ENCODE measurements at regions not wholly inside any gene's neighbourhood (a gene's known extent, or its start where the extent isn't known, plus 50 kb on each side); places are given as distances from the start of the nearest gene placed in this dataset.

- no peak for TF ChIP-seq REST (IDR thresholded peaks at IDR 0.05; ENCODE audit: low read depth)
- no peak for TF ChIP-seq USF1 (IDR thresholded peaks at IDR 0.05)
- TF ChIP-seq CEBPB (IDR thresholded peaks at IDR 0.05), result no peak
- TF ChIP-seq TEAD4 (IDR thresholded peaks at IDR 0.05), result no peak
- no peak for TF ChIP-seq NFIC (IDR thresholded peaks at IDR 0.05)
- no peak for TF ChIP-seq EGR1 (IDR thresholded peaks at IDR 0.05)
Measured at GRCh38 chr11:42958635-42959034, 353.2 kb upstream of the API5 start.

- TF ChIP-seq EP300 (IDR thresholded peaks at IDR 0.05; ENCODE audit: borderline replicate concordance), result no peak
- no peak for TF ChIP-seq NFIC (IDR thresholded peaks at IDR 0.05)
- TF ChIP-seq RAD21 (IDR thresholded peaks at IDR 0.05; ENCODE audit: low read depth), result no peak
- TF ChIP-seq REST (IDR thresholded peaks at IDR 0.05; ENCODE audit: low read depth), result no peak
- no peak for TF ChIP-seq TEAD4 (IDR thresholded peaks at IDR 0.05)
- TF ChIP-seq CREB1 (IDR thresholded peaks at IDR 0.05; ENCODE audit: low read depth), result no peak
- no peak for TF ChIP-seq MAX (IDR thresholded peaks at IDR 0.05)
- TF ChIP-seq TAF1 (IDR thresholded peaks at IDR 0.05; ENCODE audit: low read depth), result no peak
- TF ChIP-seq ZBTB7A (IDR thresholded peaks at IDR 0.05; ENCODE audit: low read depth), result no peak
- TF ChIP-seq FOXM1 (IDR thresholded peaks at IDR 0.05; ENCODE audit: borderline replicate concordance, low read depth), result no peak
Measured at GRCh38 chr11:42960521-42961088, 351.2 kb upstream of the API5 start.

- TF ChIP-seq CEBPB (IDR thresholded peaks at IDR 0.05) (no peak), TAF1 (IDR thresholded peaks at IDR 0.05; ENCODE audit: low read depth) (no peak)
Measured at GRCh38 chr11:42967653-42968052, 344.1 kb upstream of the API5 start.

- no peak for TF ChIP-seq YY1 (IDR thresholded peaks at IDR 0.05; ENCODE audit: low read depth)
- TF ChIP-seq CEBPB (IDR thresholded peaks at IDR 0.05), result no peak
- TF ChIP-seq REST (IDR thresholded peaks at IDR 0.05; ENCODE audit: low read depth), result no peak
- no peak for TF ChIP-seq RAD21 (IDR thresholded peaks at IDR 0.05; ENCODE audit: low read depth)
- no peak for TF ChIP-seq EP300 (IDR thresholded peaks at IDR 0.05; ENCODE audit: borderline replicate concordance)
- no peak for TF ChIP-seq FOXM1 (IDR thresholded peaks at IDR 0.05; ENCODE audit: borderline replicate concordance, low read depth)
- TF ChIP-seq TAF1 (IDR thresholded peaks at IDR 0.05; ENCODE audit: low read depth), result no peak
Measured at GRCh38 chr11:42972741-42973140, 339.1 kb upstream of the API5 start.

GRCh38 chr11:42974510-42975179 is 337.2 kb upstream of the API5 start:
- TF ChIP-seq CREB1 (IDR thresholded peaks at IDR 0.05; ENCODE audit: low read depth) (no peak), FOXM1 (IDR thresholded peaks at IDR 0.05; ENCODE audit: borderline replicate concordance, low read depth) (no peak), USF1 (IDR thresholded peaks at IDR 0.05) (no peak), EGR1 (IDR thresholded peaks at IDR 0.05) (no peak), TEAD4 (IDR thresholded peaks at IDR 0.05) (no peak), REST (IDR thresholded peaks at IDR 0.05; ENCODE audit: low read depth) (no peak), CEBPB (IDR thresholded peaks at IDR 0.05) (no peak), TCF12 (IDR thresholded peaks at IDR 0.05; ENCODE audit: low read depth) (no peak), RAD21 (IDR thresholded peaks at IDR 0.05; ENCODE audit: low read depth) (no peak), TAF1 (IDR thresholded peaks at IDR 0.05; ENCODE audit: low read depth) (no peak), YY1 (IDR thresholded peaks at IDR 0.05; ENCODE audit: low read depth) (no peak), MAX (IDR thresholded peaks at IDR 0.05) (no peak), NFIC (IDR thresholded peaks at IDR 0.05) (no peak), EP300 (IDR thresholded peaks at IDR 0.05; ENCODE audit: borderline replicate concordance) (no peak)
